Kidney epithelial cell (primary cell): ENCODE measurements at regions not wholly inside any gene's neighbourhood (a gene's known extent, or its start where the extent isn't known, plus 50 kb on each side); places are given as distances from the start of the nearest gene placed in this dataset.

Experiments used
- DNase-seq: peaks from one replicate; pipeline ENCODE4 v3.0.0-alpha.2; 2010; ENCODE audit warnings: low read depth
- H3K27me3 ChIP-seq: 2 replicates; pipeline ENCODE4 v1.6.0; 2011; ENCODE audit warnings: low read length; ENCODE audit not compliant: control insufficient read depth, insufficient read depth
- H3K36me3 ChIP-seq: 2 replicates; pipeline ENCODE4 v1.5.1; 2011; ENCODE audit warnings: low read length; ENCODE audit not compliant: control insufficient read depth, insufficient read depth
- H3K4me3 ChIP-seq: 2 replicates; pipeline ENCODE4 v1.5.1; 2011; ENCODE audit warnings: low read depth, mild to moderate bottlenecking, control low read depth, low read length
- TF ChIP-seq, protein P1 (sequence below): IDR thresholded peaks from 2 replicates; pipeline ENCODE4 v1.5.1; 2011; ENCODE audit warnings: mild to moderate bottlenecking, moderate library complexity, low read length, control low read depth, inconsistent platforms; ENCODE audit not compliant: insufficient read depth, poor library complexity, severe bottlenecking

DNA sequence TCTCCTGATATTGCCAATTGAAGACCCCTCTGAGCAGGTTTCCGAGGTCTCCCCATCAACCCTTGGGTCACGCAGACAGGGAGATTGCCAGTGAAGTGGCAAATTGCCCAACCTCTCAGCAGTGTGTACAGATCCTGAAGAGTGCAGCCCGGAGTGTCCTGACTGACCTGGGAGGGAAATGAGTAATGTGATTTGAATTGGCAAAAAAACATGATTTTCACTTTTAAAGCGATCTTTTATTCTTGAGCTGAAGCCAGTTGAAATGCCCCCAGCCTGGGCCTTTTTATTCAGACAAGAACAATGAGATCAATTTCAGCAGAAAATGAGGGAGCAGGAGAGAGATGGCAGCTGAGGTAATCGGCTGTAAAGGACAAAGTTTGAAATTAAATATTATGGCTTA lies 401.8 kb downstream of the RAPGEF2 start:
- no peak for DNase-seq
- H3K4me3 ChIP-seq, result no peak overlapping the region
- H3K36me3 ChIP-seq, result no peaks in the 10 kb centered on the region
- TF ChIP-seq, protein P1, sequence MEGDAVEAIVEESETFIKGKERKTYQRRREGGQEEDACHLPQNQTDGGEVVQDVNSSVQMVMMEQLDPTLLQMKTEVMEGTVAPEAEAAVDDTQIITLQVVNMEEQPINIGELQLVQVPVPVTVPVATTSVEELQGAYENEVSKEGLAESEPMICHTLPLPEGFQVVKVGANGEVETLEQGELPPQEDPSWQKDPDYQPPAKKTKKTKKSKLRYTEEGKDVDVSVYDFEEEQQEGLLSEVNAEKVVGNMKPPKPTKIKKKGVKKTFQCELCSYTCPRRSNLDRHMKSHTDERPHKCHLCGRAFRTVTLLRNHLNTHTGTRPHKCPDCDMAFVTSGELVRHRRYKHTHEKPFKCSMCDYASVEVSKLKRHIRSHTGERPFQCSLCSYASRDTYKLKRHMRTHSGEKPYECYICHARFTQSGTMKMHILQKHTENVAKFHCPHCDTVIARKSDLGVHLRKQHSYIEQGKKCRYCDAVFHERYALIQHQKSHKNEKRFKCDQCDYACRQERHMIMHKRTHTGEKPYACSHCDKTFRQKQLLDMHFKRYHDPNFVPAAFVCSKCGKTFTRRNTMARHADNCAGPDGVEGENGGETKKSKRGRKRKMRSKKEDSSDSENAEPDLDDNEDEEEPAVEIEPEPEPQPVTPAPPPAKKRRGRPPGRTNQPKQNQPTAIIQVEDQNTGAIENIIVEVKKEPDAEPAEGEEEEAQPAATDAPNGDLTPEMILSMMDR, result no peak
- no peaks in the 10 kb centered on the region for H3K27me3 ChIP-seq

DNA sequence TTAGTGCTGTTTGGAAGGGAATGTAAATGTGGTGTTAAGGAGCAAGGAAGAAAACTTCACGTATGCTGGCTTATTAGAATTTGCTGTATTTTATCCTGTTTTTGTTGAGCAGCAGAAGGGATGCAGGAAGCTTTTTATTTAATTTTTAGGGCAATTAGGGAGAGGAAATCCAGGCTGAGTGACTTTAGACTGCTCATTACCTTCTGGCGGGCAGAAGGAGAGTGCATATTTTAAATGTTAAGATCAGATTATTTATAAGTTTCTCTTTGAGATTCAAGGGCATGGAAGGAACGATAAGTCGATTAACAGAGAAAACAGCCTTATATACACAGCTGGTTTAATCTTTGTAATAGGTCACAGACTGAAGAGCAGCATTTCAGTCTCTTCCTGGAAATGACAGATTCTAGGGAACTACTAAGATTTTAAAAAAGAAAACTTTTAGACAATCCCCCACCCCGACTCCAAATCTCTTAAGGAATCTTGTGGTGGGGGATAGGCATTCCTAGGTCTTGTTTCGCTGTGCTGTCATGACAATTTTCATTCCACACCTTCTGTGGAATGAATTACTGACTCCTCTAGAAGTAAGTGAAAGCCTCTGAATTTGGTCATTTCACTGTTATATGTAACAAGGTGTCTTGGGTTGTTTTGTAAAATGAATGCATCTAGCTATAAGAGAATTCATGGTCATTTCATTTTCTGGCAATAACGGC lies 402.5 kb downstream of the RAPGEF2 start:
- H3K27me3 ChIP-seq, result no peaks in the 10 kb centered on the region
- no peak for DNase-seq
- TF ChIP-seq, protein P1, result no peak
- H3K36me3 ChIP-seq, result no peaks in the 10 kb centered on the region
- no peak overlapping the region for H3K4me3 ChIP-seq

DNA sequence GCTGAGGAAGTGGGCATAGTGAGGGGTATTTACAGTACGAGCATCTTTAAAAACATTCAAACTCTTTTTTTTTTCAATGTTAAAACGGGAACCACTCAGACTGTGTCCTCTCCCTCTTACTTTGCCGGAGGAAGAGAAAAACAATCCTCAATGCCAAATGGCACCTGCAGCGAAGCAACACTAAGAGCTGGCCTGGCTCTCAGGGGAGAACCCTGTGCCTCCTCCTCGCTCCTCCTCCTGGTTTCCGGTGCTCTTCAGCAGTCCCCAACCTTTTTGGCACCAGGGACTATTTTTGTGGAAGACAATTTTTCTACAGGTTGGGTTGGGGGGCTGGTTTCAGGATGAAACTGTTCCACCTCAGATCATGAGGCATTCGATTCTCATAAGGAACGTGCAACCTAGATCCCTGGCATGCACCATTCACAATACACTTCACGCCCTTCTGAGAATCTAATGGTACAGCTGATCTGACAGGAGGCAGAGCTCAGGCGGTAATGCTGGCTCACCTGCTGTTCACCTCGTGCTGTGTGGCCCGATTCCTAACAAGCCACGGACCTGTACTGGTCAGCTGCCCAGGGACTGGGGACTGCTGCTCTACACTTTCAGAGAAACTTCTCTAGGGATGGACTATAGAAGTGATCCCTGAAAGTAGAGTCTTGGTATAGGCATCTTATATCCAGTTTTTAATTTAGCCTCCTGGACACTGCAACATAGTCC lies 404.1 kb downstream of the RAPGEF2 start:
- Histone ChIP-seq H3K27me3 (no peaks in the 10 kb centered on the region), H3K36me3 (no peaks in the 10 kb centered on the region), H3K4me3 (no peak overlapping the region)
- DNase-seq, result no peak
- TF ChIP-seq, protein P1, result no peak

DNA sequence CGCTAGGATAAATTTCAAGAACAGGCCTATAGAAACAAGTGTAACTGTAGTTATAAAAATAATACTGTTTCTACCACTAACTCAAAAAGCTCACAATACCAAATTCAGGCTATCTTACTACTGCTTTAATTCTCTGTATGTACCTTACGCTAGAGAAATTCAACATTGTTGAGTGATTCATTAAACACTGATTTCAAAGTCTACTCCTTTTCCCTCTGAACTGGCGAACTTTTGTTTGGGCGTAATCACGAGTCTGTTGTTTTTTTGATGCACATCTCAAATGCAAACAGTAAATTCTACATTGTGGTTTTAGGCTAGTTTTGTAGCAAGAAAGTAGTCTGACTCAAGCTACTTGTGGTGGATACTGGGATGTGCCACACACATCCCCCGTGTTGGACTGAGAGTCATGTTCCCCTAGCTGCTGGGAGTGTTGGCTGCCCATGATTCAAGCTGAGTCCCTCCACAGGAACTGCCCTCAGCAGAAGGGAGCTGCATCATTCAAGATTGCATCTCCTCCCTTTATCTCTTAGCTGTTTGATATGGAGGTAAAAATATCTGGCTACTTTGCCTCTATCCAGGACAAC lies 406.1 kb downstream of the RAPGEF2 start:
- no peak overlapping the region for H3K4me3 ChIP-seq
- TF ChIP-seq, protein P1, result no peak
- DNase-seq, result peak; percentile 21
- H3K27me3 ChIP-seq, result no peaks in the 10 kb centered on the region
- H3K36me3 ChIP-seq, result no peaks in the 10 kb centered on the region

DNA sequence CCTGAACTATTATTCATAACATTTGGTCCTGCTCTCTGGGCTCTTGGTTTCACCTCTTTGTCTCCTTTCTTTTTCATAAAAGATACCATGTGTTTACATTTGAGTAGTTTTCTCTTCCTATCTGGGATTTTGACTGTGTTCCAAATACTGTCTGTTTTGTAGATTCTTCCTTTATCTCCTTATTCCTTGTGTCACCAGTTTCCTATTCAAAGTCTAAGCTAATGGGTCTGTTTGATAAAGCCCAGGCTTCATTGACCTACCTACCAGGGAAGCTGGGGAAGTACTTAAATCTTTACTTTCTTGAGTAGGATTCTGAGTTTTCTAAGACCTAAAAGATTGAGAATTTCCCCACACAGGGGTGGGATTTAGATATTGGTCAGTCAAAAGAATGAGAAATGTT lies 409.5 kb downstream of the RAPGEF2 start:
- no peak overlapping the region for H3K4me3 ChIP-seq
- H3K27me3 ChIP-seq, result no peaks in the 10 kb centered on the region
- TF ChIP-seq, protein P1, result no peak
- no peaks in the 10 kb centered on the region for H3K36me3 ChIP-seq
- DNase-seq, result no peak
